ENCODE measurements at regions not wholly inside any gene's neighbourhood (a gene's known extent, or its start where the extent isn't known, plus 50 kb on each side); places are given as distances from the start of the nearest gene placed in this dataset.
"Not testable (repeated sequence)": the region's sequence is repeated elsewhere in the genome, so short reads cannot be mapped to it uniquely, and the experiment has no call there.

DNA sequence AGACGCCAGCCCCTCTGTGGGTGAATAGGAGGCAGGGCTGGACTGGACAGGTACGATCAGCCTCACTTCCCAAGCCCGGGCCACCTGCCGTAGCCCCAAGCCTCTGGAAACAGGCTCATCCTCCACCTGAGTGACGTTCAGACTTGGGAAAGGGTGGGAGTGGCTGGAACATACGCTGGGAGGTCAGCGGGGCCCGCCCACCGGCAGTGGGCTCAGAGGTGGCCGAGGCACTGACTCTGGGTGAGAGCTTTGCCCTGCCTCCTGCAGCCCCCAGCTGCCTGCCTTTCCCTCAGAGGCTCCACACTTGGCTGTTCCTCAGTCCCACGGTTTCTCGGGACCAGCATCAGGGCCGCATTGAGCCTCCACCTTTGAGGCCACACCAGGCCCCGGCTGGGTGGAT, 123.8 kb upstream of the FOXD4L5 start:
- DNase-seq (ENCODE audit: low read depth, low spot score); H3K27me3 ChIP-seq (ENCODE audit: insufficient read depth, low read length); H3K27ac ChIP-seq (ENCODE audit: low read depth, low read length); H3K4me3 ChIP-seq (replicated peaks in 1 of 2; ENCODE audit: low read depth in 1 of 2, low read length in 2 of 2); H3K36me3 ChIP-seq (ENCODE audit: control insufficient read depth in 1 of 2, insufficient read depth in 2 of 2, low read length in 2 of 2); H3K9me2 ChIP-seq (ENCODE audit: insufficient read depth); intact Hi-C loops (cut with micrococcal nuclease); RAD21 ChIA-PET (ENCODE audit: low non-redundant PET in 1 of 2, low total read pairs in 2 of 2, uncharacterized antibody in 2 of 2, unreplicated experiment in 2 of 2); H4K20me1 ChIP-seq (ENCODE audit: insufficient read depth); POLR2A ChIA-PET; CTCF ChIA-PET; H3K9me3 ChIP-seq (ENCODE audit: control insufficient read depth in 1 of 2, insufficient read depth in 1 of 2, low read depth in 1 of 2, low read length in 2 of 2); H3K4me1 ChIP-seq (ENCODE audit: control insufficient read depth in 1 of 2, insufficient read depth in 2 of 2, low read length in 2 of 2); ATAC-seq; H3K9ac ChIP-seq (ENCODE audit: low read length); H3K4me2 ChIP-seq (ENCODE audit: low read length); H3K79me2 ChIP-seq (ENCODE audit: insufficient read depth, low read length); H2AFZ ChIP-seq (ENCODE audit: low read depth, low read length, poor library complexity, severe bottlenecking); BruUV-seq (replicated peaks): not testable (repeated sequence)

DNA sequence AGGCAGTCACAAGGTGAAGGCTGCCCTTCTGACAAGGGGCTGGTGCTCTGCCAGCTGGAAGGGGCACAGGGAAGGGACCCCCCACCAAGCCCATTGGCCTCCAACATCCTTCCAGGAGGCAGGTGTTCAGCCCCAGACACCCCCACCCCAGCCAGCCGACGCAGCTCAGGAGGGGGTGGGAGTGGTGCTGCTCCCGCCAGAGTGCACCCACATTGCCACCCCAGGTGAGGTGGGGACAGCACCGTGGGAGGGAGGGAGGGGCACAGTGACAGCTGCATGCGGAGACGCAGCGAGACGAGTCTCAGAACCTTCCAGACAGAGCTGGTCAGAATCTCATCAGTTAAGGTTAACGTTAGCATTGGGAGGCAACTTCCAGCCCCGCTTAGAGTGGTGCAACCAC, 121.6 kb upstream of the FOXD4L5 start:
- H3K9me3 ChIP-seq (ENCODE audit: control insufficient read depth in 1 of 2, insufficient read depth in 1 of 2, low read depth in 1 of 2, low read length in 2 of 2); ATAC-seq; H3K36me3 ChIP-seq (ENCODE audit: control insufficient read depth in 1 of 2, insufficient read depth in 2 of 2, low read length in 2 of 2); POLR2A ChIA-PET; BruUV-seq (replicated peaks); CTCF ChIA-PET; H3K9ac ChIP-seq (ENCODE audit: low read length); intact Hi-C loops (cut with micrococcal nuclease); H3K4me3 ChIP-seq (replicated peaks in 1 of 2; ENCODE audit: low read depth in 1 of 2, low read length in 2 of 2); H3K79me2 ChIP-seq (ENCODE audit: insufficient read depth, low read length); H3K4me1 ChIP-seq (ENCODE audit: control insufficient read depth in 1 of 2, insufficient read depth in 2 of 2, low read length in 2 of 2); H3K27ac ChIP-seq (ENCODE audit: low read depth, low read length); H3K27me3 ChIP-seq (ENCODE audit: insufficient read depth, low read length); RAD21 ChIA-PET (ENCODE audit: low non-redundant PET in 1 of 2, low total read pairs in 2 of 2, uncharacterized antibody in 2 of 2, unreplicated experiment in 2 of 2); H3K9me2 ChIP-seq (ENCODE audit: insufficient read depth); H4K20me1 ChIP-seq (ENCODE audit: insufficient read depth); DNase-seq (ENCODE audit: low read depth, low spot score); H2AFZ ChIP-seq (ENCODE audit: low read depth, low read length, poor library complexity, severe bottlenecking); H3K4me2 ChIP-seq (ENCODE audit: low read length): not testable (repeated sequence)

DNA sequence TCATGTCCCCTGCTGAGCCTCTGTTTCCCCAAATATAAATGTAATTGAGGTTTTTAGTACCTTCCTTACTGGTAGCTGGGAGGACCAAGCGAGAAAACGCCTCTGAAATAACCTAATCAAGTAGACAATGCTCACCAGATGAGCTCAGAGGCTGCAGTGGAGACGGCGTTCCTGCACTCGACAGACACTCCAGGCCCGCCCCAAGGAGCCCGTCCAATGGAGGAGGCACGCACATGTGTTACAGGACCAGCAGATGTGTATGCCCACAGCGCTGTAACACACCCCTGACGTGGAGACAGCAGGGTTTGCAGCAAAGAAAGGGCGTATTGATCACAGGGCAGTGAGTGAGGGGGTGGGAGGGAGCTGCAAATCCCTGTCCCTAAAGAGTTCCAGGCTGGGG, 120.8 kb upstream of the FOXD4L5 start:
- H3K27ac ChIP-seq (ENCODE audit: low read depth, low read length); H3K4me2 ChIP-seq (ENCODE audit: low read length); ATAC-seq; H3K4me1 ChIP-seq (ENCODE audit: control insufficient read depth in 1 of 2, insufficient read depth in 2 of 2, low read length in 2 of 2); H3K36me3 ChIP-seq (ENCODE audit: control insufficient read depth in 1 of 2, insufficient read depth in 2 of 2, low read length in 2 of 2); RAD21 ChIA-PET (ENCODE audit: low non-redundant PET in 1 of 2, low total read pairs in 2 of 2, uncharacterized antibody in 2 of 2, unreplicated experiment in 2 of 2); H4K20me1 ChIP-seq (ENCODE audit: insufficient read depth); DNase-seq (ENCODE audit: low read depth, low spot score); POLR2A ChIA-PET; H2AFZ ChIP-seq (ENCODE audit: low read depth, low read length, poor library complexity, severe bottlenecking); BruUV-seq (replicated peaks); CTCF ChIA-PET; H3K27me3 ChIP-seq (ENCODE audit: insufficient read depth, low read length); H3K9me3 ChIP-seq (ENCODE audit: control insufficient read depth in 1 of 2, insufficient read depth in 1 of 2, low read depth in 1 of 2, low read length in 2 of 2); H3K79me2 ChIP-seq (ENCODE audit: insufficient read depth, low read length); H3K9me2 ChIP-seq (ENCODE audit: insufficient read depth); H3K9ac ChIP-seq (ENCODE audit: low read length); H3K4me3 ChIP-seq (replicated peaks in 1 of 2; ENCODE audit: low read depth in 1 of 2, low read length in 2 of 2); intact Hi-C loops (cut with micrococcal nuclease): not testable (repeated sequence)
